Natural killer cell (primary cell): ENCODE measurements at regions not wholly inside any gene's neighbourhood (a gene's known extent, or its start where the extent isn't known, plus 50 kb on each side); places are given as distances from the start of the nearest gene placed in this dataset.

Experiments used
- ATAC-seq, 3 donors: fragments of 150-1000 bp in 2 of 3; fragments of 200-7000 bp in 1 of 3; cut with Tn5 transposase; 1 replicate in 1 of 3; 2 replicates in 2 of 3; pipeline ENCODE4 v1.10.0; 2021; ENCODE audit warnings: mild to moderate bottlenecking in 2 of 3, moderate library complexity in 2 of 3
- DNase-seq, 2 donors: peaks; one replicate each; pipeline versions ENCODE4 v3.0.0 to v3.0.0-alpha.2; 2013 to 2021; ENCODE audit warnings: mixed read lengths in 1 of 2
- H3K27ac ChIP-seq: one replicate; pipeline ENCODE4 v1.5.1; 2013; ENCODE audit warnings: mild to moderate bottlenecking, low read length
- H3K27me3 ChIP-seq: one replicate; pipeline ENCODE4 v1.6.1; 2013; ENCODE audit warnings: low read length; ENCODE audit not compliant: control insufficient read depth, insufficient read depth
- H3K36me3 ChIP-seq: one replicate; pipeline ENCODE4 v1.6.1; 2013; ENCODE audit warnings: low read length; ENCODE audit not compliant: control insufficient read depth, insufficient read depth
- H3K4me1 ChIP-seq: one replicate; pipeline ENCODE4 v1.6.1; 2013; ENCODE audit warnings: low read length; ENCODE audit not compliant: control insufficient read depth, insufficient read depth
- H3K4me3 ChIP-seq: one replicate; pipeline ENCODE4 v1.5.1; 2013; ENCODE audit warnings: low read length
- H3K9me3 ChIP-seq: one replicate; pipeline ENCODE4 v1.6.1; 2013; ENCODE audit warnings: low read length; ENCODE audit not compliant: control insufficient read depth, insufficient read depth
- H3K27ac Mint-ChIP-seq, 2 donors: one replicate each; pipeline ENCODE4 v1.8.0; 2022; ENCODE audit warnings: mild to moderate bottlenecking in 2 of 2, mixed read lengths in 2 of 2, moderate library complexity in 1 of 2
- H3K27me3 Mint-ChIP-seq, 2 donors: one replicate each; pipeline ENCODE4 v1.8.0; 2022; ENCODE audit warnings: low read depth in 2 of 2, mixed read lengths in 2 of 2
- H3K36me3 Mint-ChIP-seq: one replicate; pipeline ENCODE4 v1.8.0; 2022; ENCODE audit warnings: mixed read lengths
- H3K4me1 Mint-ChIP-seq, 2 donors: one replicate each; pipeline ENCODE4 v1.8.0; 2022; ENCODE audit warnings: mixed read lengths in 2 of 2
- H3K4me3 Mint-ChIP-seq: one replicate; pipeline ENCODE4 v1.8.0; 2022; ENCODE audit warnings: mild to moderate bottlenecking, moderate library complexity, mixed read lengths
- H3K9me3 Mint-ChIP-seq, 2 donors: one replicate each; pipeline ENCODE4 v1.8.0; 2022; ENCODE audit warnings: mixed read lengths in 2 of 2
- WGBS: methylation state at CpG from one replicate; pipeline ENCODE4 v1.1.7; 2013; ENCODE audit warnings: missing lambda C conversion rate; ENCODE audit not compliant: insufficient coverage; 5-methylcytosine and 5-hydroxymethylcytosine counted together
- intact Hi-C: fragments of 100-400 bp; cut with micrococcal nuclease; formaldehyde crosslinking; loops from one replicate; pipeline ENCODE4 v1.14.2; 2022
- TF ChIP-seq, protein P1 (sequence below): fragments of 200-600 bp; IDR thresholded peaks from one replicate; pipeline ENCODE4 v1.8.0; 2022; ENCODE audit warnings: antibody characterized with exemption

DNA sequence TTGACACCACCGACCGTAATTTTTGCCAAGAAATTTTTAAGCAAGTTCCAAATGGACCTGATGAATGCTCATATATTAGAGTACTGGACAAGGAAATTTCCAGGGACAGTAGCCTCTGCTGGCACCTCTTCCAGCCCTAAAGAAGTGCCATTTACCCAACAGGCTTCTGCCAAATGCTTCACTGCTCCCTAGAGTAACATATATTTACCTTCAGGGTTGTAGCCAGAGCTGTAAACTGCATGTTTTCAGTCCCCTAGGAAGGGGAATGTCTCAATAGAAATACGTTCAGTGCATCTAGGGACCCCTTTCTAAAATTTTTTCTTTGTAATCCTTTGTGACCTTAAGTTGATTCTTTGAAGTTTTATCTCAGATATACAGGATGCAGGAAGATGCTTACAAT, 143.1 kb upstream of the SMAD1 start:
- no peaks in the 10 kb centered on the region for H3K4me1 Mint-ChIP-seq
- no peaks in the 10 kb centered on the region for H3K9me3 Mint-ChIP-seq
- H3K36me3 Mint-ChIP-seq, result no peaks in the 10 kb centered on the region
- H3K36me3 ChIP-seq, result no peaks in the 10 kb centered on the region
- intact Hi-C loops, result no loop called here
- no peaks in the 10 kb centered on the region for H3K27me3 ChIP-seq
- DNase-seq, result no peak
- H3K27me3 Mint-ChIP-seq, result peaks cover 0 to 4% of the 10 kb centered on the region in 2 donors
- no peak overlapping the region for H3K27ac ChIP-seq
- H3K4me3 Mint-ChIP-seq, result no peak overlapping the region
- no peaks in the 10 kb centered on the region for H3K4me1 ChIP-seq
- no peak for ATAC-seq
- TF ChIP-seq, protein P1, sequence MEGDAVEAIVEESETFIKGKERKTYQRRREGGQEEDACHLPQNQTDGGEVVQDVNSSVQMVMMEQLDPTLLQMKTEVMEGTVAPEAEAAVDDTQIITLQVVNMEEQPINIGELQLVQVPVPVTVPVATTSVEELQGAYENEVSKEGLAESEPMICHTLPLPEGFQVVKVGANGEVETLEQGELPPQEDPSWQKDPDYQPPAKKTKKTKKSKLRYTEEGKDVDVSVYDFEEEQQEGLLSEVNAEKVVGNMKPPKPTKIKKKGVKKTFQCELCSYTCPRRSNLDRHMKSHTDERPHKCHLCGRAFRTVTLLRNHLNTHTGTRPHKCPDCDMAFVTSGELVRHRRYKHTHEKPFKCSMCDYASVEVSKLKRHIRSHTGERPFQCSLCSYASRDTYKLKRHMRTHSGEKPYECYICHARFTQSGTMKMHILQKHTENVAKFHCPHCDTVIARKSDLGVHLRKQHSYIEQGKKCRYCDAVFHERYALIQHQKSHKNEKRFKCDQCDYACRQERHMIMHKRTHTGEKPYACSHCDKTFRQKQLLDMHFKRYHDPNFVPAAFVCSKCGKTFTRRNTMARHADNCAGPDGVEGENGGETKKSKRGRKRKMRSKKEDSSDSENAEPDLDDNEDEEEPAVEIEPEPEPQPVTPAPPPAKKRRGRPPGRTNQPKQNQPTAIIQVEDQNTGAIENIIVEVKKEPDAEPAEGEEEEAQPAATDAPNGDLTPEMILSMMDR, result no peak
- H3K27ac Mint-ChIP-seq, result no peak overlapping the region
- WGBS, result 83% methylated on average over 3 of the region's 3 CpGs
- no peaks in the 10 kb centered on the region for H3K9me3 ChIP-seq
- no peak overlapping the region for H3K4me3 ChIP-seq

DNA sequence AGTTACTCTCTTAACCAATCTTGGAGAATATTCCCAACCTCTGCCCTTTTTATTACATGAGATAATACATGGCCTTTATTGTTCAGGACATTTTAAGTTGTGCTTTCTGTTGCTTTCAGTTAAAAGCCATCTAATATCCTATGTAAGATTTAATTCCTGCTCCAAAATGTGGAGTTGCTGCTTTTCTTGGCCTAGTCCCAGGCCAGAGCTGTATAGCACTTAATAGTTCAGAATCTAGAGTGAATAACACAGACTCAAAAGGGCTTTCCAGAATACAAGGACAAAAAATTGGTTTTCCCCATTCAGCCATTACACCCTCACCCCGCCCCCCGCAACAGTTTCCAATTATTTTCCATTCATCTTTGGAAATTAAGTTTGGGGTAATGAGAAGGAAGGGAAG, 144.3 kb upstream of the SMAD1 start:
- no peaks in the 10 kb centered on the region for H3K4me1 ChIP-seq
- intact Hi-C loops, result no loop called here
- no peaks in the 10 kb centered on the region for H3K9me3 ChIP-seq
- H3K9me3 Mint-ChIP-seq, result peaks cover 2 to 3% of the 10 kb centered on the region in 2 donors
- no peaks in the 10 kb centered on the region for H3K27me3 ChIP-seq
- DNase-seq, result no peak
- WGBS, result no CpG with 5 or more reads among the region's 2 CpGs
- TF ChIP-seq, protein P1, result no peak
- H3K27ac ChIP-seq, result no peak overlapping the region
- H3K36me3 ChIP-seq, result no peaks in the 10 kb centered on the region
- no peak overlapping the region for H3K4me3 ChIP-seq
- H3K4me3 Mint-ChIP-seq, result no peak overlapping the region
- H3K4me1 Mint-ChIP-seq, result no peaks in the 10 kb centered on the region
- ATAC-seq, result no peak
- no peaks in the 10 kb centered on the region for H3K36me3 Mint-ChIP-seq
- H3K27ac Mint-ChIP-seq, result no peak overlapping the region
- H3K27me3 Mint-ChIP-seq, result peaks cover 0 to 7% of the 10 kb centered on the region in 2 donors

DNA sequence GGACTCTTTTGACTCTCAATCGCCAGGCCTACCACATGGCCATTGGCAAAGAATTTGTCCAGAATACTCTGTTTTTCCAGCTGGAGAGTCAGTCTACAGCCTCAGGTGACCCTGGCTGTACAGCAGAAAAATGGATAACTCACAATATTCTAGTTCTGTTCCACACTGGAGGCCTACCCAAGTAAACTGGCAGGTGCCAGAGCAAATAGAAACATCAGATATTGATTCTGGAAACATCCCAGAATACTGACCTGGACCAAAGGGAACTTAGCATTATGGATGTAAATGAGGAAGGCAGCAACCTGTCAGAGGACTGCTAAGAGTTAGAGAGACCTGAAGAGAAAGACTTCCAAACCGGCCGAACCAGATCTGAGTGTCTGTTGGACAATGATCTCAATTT, 147.9 kb upstream of the SMAD1 start:
- Histone ChIP-seq H3K27ac (no peak overlapping the region), H3K27me3 (no peaks in the 10 kb centered on the region), H3K9me3 (no peaks in the 10 kb centered on the region), H3K4me3 (no peak overlapping the region), H3K36me3 (no peaks in the 10 kb centered on the region), H3K4me1 (no peaks in the 10 kb centered on the region)
- no peak for DNase-seq
- H3K9me3 Mint-ChIP-seq, result peaks cover 2 to 3% of the 10 kb centered on the region in 2 donors
- TF ChIP-seq, protein P1, result no peak
- intact Hi-C loops, result no loop called here
- ATAC-seq, result no peak
- no peaks in the 10 kb centered on the region for H3K4me1 Mint-ChIP-seq
- H3K27me3 Mint-ChIP-seq, result peaks cover 0 to 3% of the 10 kb centered on the region in 2 donors
- WGBS, result 90% methylated on average over 3 of the region's 3 CpGs
- no peaks in the 10 kb centered on the region for H3K36me3 Mint-ChIP-seq
- no peak overlapping the region for H3K27ac Mint-ChIP-seq
- H3K4me3 Mint-ChIP-seq, result no peak overlapping the region

DNA sequence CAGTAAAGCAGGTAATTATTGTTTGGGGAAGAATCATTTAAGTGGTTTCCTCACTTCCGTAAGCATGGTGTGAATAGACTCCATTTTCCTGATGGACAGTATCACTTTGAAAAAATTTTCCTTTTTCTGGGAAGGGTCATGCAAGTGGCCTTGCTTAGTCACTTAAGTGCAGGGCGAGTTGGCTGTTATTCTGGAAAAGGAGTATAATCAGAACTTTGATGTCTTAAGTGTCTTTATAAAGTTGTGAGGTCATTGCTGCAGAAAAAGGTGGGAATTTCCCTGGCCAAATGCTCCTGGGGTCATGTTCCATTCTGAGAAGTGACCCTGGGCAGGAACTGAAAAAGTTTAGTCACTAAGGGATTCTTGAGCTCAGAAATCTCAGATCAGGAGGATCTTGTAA, 146.1 kb upstream of the OTUD4 start:
- Mint-ChIP-seq H3K27me3 (no peaks in the 10 kb centered on the region), H3K36me3 (no peaks in the 10 kb centered on the region), H3K4me3 (no peak overlapping the region), H3K9me3 (peaks cover 0 to 3% of the 10 kb centered on the region in 2 donors), H3K4me1 (no peaks in the 10 kb centered on the region), H3K27ac (no peak overlapping the region)
- Histone ChIP-seq H3K36me3 (no peaks in the 10 kb centered on the region), H3K4me1 (no peaks in the 10 kb centered on the region), H3K27ac (no peak overlapping the region), H3K9me3 (no peaks in the 10 kb centered on the region), H3K27me3 (no peaks in the 10 kb centered on the region), H3K4me3 (no peak overlapping the region)
- 64% methylated on average over 2 of the region's 2 CpGs for WGBS
- TF ChIP-seq, protein P1, result no peak
- no peak for DNase-seq
- ATAC-seq, result no peak
- intact Hi-C loops, result no loop called here
